ENCODE measurements at regions not wholly inside any gene's neighbourhood (a gene's known extent, or its start where the extent isn't known, plus 50 kb on each side); places are given as distances from the start of the nearest gene placed in this dataset.

DNA sequence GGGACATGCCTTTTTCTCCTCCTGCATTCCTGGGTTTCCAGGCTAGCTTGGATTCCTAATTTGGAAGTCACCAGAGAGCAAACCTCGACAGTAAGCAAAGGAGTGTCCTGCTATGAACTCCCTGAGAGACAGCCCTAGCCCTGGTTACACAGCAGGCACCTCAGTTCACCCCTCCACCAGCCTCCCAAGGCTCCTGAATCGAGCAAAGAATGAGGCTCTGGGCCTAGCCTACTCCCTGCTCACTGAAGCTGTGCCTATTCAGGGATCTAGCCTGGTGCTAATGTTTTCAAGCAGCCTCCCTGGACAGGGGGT lies 66.7 kb upstream of the RMDN2 start:
- Histone ChIP-seq H3K4me1 (ENCODE audit: insufficient read depth, low read length, poor library complexity, severe bottlenecking) (peaks cover 33% of the 10 kb centered on the region), H3K4me2 (ENCODE audit: low read depth, low read length, poor library complexity, severe bottlenecking) (no peak overlapping the region), H3K9me3 (ENCODE audit: insufficient read depth, low read depth, low read length) (no peaks in the 10 kb centered on the region), H2AFZ (ENCODE audit: low read length) (no peak overlapping the region), H3K4me3 (ENCODE audit: low read length, poor library complexity, severe bottlenecking) (no peak overlapping the region), H3K9ac (ENCODE audit: low read depth, low read length, poor library complexity, severe bottlenecking) (no peak overlapping the region), H3K36me3 (ENCODE audit: insufficient read depth, low read length) (no peaks in the 10 kb centered on the region), H3F3A (ENCODE audit: low read depth) (no peaks in the 10 kb centered on the region), H3K9me2 (replicated peaks; ENCODE audit: low read depth, low read length) (no peaks in the 10 kb centered on the region), H3K79me2 (ENCODE audit: insufficient read depth, low read length) (no peaks in the 10 kb centered on the region), H4K20me1 (ENCODE audit: insufficient read depth, low read length, poor library complexity, severe bottlenecking) (no peaks in the 10 kb centered on the region), H3K27me3 (ENCODE audit: insufficient read depth, low read length, poor library complexity, severe bottlenecking) (no peaks in the 10 kb centered on the region)
- TF ChIP-seq, protein P1, sequence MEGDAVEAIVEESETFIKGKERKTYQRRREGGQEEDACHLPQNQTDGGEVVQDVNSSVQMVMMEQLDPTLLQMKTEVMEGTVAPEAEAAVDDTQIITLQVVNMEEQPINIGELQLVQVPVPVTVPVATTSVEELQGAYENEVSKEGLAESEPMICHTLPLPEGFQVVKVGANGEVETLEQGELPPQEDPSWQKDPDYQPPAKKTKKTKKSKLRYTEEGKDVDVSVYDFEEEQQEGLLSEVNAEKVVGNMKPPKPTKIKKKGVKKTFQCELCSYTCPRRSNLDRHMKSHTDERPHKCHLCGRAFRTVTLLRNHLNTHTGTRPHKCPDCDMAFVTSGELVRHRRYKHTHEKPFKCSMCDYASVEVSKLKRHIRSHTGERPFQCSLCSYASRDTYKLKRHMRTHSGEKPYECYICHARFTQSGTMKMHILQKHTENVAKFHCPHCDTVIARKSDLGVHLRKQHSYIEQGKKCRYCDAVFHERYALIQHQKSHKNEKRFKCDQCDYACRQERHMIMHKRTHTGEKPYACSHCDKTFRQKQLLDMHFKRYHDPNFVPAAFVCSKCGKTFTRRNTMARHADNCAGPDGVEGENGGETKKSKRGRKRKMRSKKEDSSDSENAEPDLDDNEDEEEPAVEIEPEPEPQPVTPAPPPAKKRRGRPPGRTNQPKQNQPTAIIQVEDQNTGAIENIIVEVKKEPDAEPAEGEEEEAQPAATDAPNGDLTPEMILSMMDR (conservative IDR thresholded peaks at IDR 0.05; ENCODE audit: low read length), result no peak
- TF ChIP-seq EZH2phosphoT487 (IDR thresholded peaks at IDR 0.05; ENCODE audit: borderline replicate concordance), result no peak

DNA sequence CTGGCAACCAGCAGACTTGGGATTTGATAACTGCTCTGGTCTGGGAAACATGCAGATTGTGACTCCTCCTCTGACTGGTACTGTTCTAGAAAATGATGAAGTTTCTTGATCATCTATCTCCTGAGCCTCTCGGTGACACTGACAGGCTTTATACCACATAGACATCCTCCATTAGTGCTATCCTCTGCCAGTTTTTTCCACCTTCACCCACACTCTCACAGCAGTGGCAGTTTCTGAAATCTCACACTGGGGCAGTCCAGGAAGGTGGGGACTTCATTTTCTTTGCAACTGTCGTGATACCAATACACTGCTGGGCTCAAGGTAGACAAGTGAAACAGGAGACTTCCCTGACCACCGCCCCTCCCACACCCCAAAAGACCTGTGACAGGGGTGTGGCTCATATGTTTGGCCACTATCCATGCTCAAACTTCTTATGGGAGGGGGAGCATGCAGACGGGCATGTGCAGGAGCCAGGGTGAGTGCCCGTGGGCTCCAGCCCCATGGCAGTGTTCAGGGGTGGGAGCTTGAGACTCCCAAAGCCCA lies 66.3 kb upstream of the RMDN2 start:
- H3K79me2 ChIP-seq (ENCODE audit: insufficient read depth, low read length), result no peaks in the 10 kb centered on the region
- no peaks in the 10 kb centered on the region for H3F3A ChIP-seq (ENCODE audit: low read depth)
- TF ChIP-seq, protein P1 (conservative IDR thresholded peaks at IDR 0.05; ENCODE audit: low read length), result no peak
- no peak for TF ChIP-seq EZH2phosphoT487 (IDR thresholded peaks at IDR 0.05; ENCODE audit: borderline replicate concordance)
- H4K20me1 ChIP-seq (ENCODE audit: insufficient read depth, low read length, poor library complexity, severe bottlenecking), result no peaks in the 10 kb centered on the region
- peaks cover 30% of the 10 kb centered on the region for H3K4me1 ChIP-seq (ENCODE audit: insufficient read depth, low read length, poor library complexity, severe bottlenecking)
- no peak overlapping the region for H3K9ac ChIP-seq (ENCODE audit: low read depth, low read length, poor library complexity, severe bottlenecking)
- no peak overlapping the region for H3K4me3 ChIP-seq (ENCODE audit: low read length, poor library complexity, severe bottlenecking)
- no peaks in the 10 kb centered on the region for H3K9me3 ChIP-seq (ENCODE audit: insufficient read depth, low read depth, low read length)
- no peak overlapping the region for H2AFZ ChIP-seq (ENCODE audit: low read length)
- H3K36me3 ChIP-seq (ENCODE audit: insufficient read depth, low read length), result no peaks in the 10 kb centered on the region
- no peaks in the 10 kb centered on the region for H3K9me2 ChIP-seq (replicated peaks; ENCODE audit: low read depth, low read length)
- no peaks in the 10 kb centered on the region for H3K27me3 ChIP-seq (ENCODE audit: insufficient read depth, low read length, poor library complexity, severe bottlenecking)
- no peak overlapping the region for H3K4me2 ChIP-seq (ENCODE audit: low read depth, low read length, poor library complexity, severe bottlenecking)

DNA sequence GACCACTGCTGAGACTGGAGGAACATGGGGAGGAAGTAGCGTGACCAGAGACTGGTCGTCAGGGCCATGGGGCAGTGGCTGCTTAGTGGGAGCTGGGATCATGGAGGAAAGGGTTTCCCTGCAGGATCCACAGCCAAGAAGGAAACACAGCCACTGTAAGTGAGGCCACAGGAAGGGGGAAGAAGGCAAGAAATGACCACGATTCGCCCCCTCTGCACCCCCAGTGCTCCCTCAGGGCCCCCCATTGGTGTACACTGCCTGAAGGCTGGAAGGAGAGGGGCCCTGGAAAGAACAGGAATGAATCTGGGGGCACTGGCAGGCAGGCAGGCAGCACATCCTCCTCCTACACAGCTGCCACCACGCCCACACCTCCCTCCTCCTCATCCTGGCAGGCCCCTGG lies 62.5 kb upstream of the RMDN2 start:
- Histone ChIP-seq H2AFZ (ENCODE audit: low read length) (no peak overlapping the region), H3K9me3 (ENCODE audit: insufficient read depth, low read depth, low read length) (no peaks in the 10 kb centered on the region), H3K36me3 (ENCODE audit: insufficient read depth, low read length) (no peaks in the 10 kb centered on the region), H3K4me2 (ENCODE audit: low read depth, low read length, poor library complexity, severe bottlenecking) (no peak overlapping the region), H3F3A (ENCODE audit: low read depth) (no peaks in the 10 kb centered on the region), H3K4me1 (ENCODE audit: insufficient read depth, low read length, poor library complexity, severe bottlenecking) (no peaks in the 10 kb centered on the region), H3K79me2 (ENCODE audit: insufficient read depth, low read length) (no peaks in the 10 kb centered on the region), H3K9ac (ENCODE audit: low read depth, low read length, poor library complexity, severe bottlenecking) (no peak overlapping the region), H3K27me3 (ENCODE audit: insufficient read depth, low read length, poor library complexity, severe bottlenecking) (no peaks in the 10 kb centered on the region), H3K9me2 (replicated peaks; ENCODE audit: low read depth, low read length) (no peaks in the 10 kb centered on the region), H3K4me3 (ENCODE audit: low read length, poor library complexity, severe bottlenecking) (no peak overlapping the region), H4K20me1 (ENCODE audit: insufficient read depth, low read length, poor library complexity, severe bottlenecking) (no peaks in the 10 kb centered on the region)
- TF ChIP-seq EZH2phosphoT487 (IDR thresholded peaks at IDR 0.05; ENCODE audit: borderline replicate concordance), result no peak
- TF ChIP-seq, protein P1 (conservative IDR thresholded peaks at IDR 0.05; ENCODE audit: low read length), result no peak

All from Loucy (cell line).